PC-9 (cell line): ENCODE measurements at regions not wholly inside any gene's neighbourhood (a gene's known extent, or its start where the extent isn't known, plus 50 kb on each side); places are given as distances from the start of the nearest gene placed in this dataset.

Experiments
- BruUV-seq: library from RNA; stranded (reverse); fragments of 400-500 nt; replicated peaks from 2 replicates; lab custom pipeline; 2021; lab: Mats Ljungman, UMichigan
- CTCF ChIA-PET: fragments of 300-600 bp; sonication (Branson Sonifier 250); formaldehyde crosslinking; loops from one replicate; lab custom pipeline; 2022; ENCODE audit warnings: antibody characterized with exemption; lab: Charles Lee
- POLR2A ChIA-PET: fragments of 300-600 bp; sonication (Branson Sonifier 250); formaldehyde crosslinking; loops from one replicate; lab custom pipeline; 2022; ENCODE audit warnings: antibody characterized with exemption; ENCODE audit not compliant: unreplicated experiment; lab: Charles Lee
- DNase-seq, 2 experiments: peaks; one replicate each; pipeline versions ENCODE4 v3.0.0 to v3.0.0-alpha.2; 2015 to 2022; ENCODE audit warnings: mixed read lengths in 1 of 2
- H2AFZ ChIP-seq: fragments of 200-600 bp; sonication (generic); 2 replicates; pipeline ENCODE4 v1.8.1; 2017; ENCODE audit warnings: antibody characterized with exemption
- H3F3A ChIP-seq: fragments of 200-600 bp; sonication (generic); 2 replicates; pipeline ENCODE4 v1.8.1; 2017; ENCODE audit warnings: antibody characterized with exemption, mild to moderate bottlenecking, low read depth; ENCODE audit not compliant: insufficient read depth
- H3K27ac ChIP-seq: fragments of 200-600 bp; sonication (generic); 2 replicates; pipeline ENCODE4 v1.6.1; 2016; ENCODE audit warnings: mixed run types
- H3K27me3 ChIP-seq: fragments of 200-600 bp; sonication (generic); 2 replicates; pipeline ENCODE4 v1.6.1; 2016; ENCODE audit warnings: low read depth, mixed run types; ENCODE audit not compliant: insufficient read depth
- H3K36me3 ChIP-seq: fragments of 200-600 bp; sonication (generic); 2 replicates; pipeline ENCODE4 v1.6.1; 2016; ENCODE audit warnings: low read depth, mixed run types
- H3K4me1 ChIP-seq: fragments of 200-600 bp; sonication (generic); replicated peaks from 2 replicates; pipeline ENCODE4 v1.6.1; 2016; ENCODE audit warnings: mixed run types; ENCODE audit not compliant: insufficient read depth
- H3K4me2 ChIP-seq: fragments of 200-600 bp; sonication (generic); 2 replicates; pipeline ENCODE4 v1.6.1; 2017; ENCODE audit warnings: mixed run types
- H3K4me3 ChIP-seq: fragments of 200-600 bp; sonication (generic); 2 replicates; pipeline ENCODE4 v1.6.1; 2016; ENCODE audit warnings: mixed run types
- H3K79me2 ChIP-seq: fragments of 200-600 bp; sonication (generic); 2 replicates; pipeline ENCODE4 v1.6.1; 2017; ENCODE audit warnings: low read depth, mixed run types
- H3K9me2 ChIP-seq: fragments of 200-600 bp; sonication (generic); 2 replicates; pipeline ENCODE4 v1.8.1; 2017; ENCODE audit warnings: mild to moderate bottlenecking; ENCODE audit not compliant: insufficient read depth
- H3K9me3 ChIP-seq: fragments of 200-600 bp; sonication (generic); 2 replicates; pipeline ENCODE4 v1.8.1; 2016; ENCODE audit warnings: low read depth; ENCODE audit not compliant: insufficient read depth
- H4K20me1 ChIP-seq: fragments of 200-600 bp; sonication (generic); 2 replicates; pipeline ENCODE4 v1.8.1; 2017; ENCODE audit not compliant: insufficient read depth
- EZH2 ChIP-seq: fragments of 200-600 bp; sonication (generic); IDR thresholded peaks from 2 replicates; pipeline ENCODE4 v1.8.0; 2017; ENCODE audit warnings: antibody characterized with exemption, low read depth
- intact Hi-C: fragments of 100-400 bp; cut with micrococcal nuclease; formaldehyde crosslinking; loops from one replicate; pipeline ENCODE4 v1.10.0; 2022; ENCODE audit not compliant: unreplicated experiment
- TF ChIP-seq, protein P1 (sequence below): fragments of 200-600 bp; sonication (generic); conservative IDR thresholded peaks from 2 replicates; pipeline ENCODE4 v1.6.1; 2017; ENCODE audit warnings: mixed run types, antibody characterized with exemption, mild to moderate bottlenecking, moderate library complexity

DNA sequence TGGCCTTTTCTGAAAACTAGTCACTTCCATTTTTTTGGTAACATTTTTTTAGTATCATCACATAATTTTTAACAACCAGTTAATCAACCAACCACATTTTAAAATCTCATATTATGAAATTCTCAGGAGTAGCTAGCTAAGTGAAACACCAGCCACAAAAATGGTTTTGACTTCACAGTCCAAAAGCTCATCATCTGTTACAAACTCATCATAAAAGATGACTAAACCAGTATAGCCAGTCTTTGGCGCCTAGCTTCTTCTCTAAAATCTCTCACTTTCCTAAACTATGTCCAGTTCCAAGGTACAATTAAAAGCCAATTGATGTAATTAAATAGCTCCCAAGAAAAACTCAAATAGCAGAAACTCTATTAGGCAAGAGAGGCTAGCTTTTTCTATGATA lies 88.2 kb upstream of the ZNF385D start:
- no peak overlapping the region for H3K4me3 ChIP-seq
- no peaks in the 10 kb centered on the region for H3K27me3 ChIP-seq
- H3K4me2 ChIP-seq: no peak overlapping the region
- TF ChIP-seq, protein P1, sequence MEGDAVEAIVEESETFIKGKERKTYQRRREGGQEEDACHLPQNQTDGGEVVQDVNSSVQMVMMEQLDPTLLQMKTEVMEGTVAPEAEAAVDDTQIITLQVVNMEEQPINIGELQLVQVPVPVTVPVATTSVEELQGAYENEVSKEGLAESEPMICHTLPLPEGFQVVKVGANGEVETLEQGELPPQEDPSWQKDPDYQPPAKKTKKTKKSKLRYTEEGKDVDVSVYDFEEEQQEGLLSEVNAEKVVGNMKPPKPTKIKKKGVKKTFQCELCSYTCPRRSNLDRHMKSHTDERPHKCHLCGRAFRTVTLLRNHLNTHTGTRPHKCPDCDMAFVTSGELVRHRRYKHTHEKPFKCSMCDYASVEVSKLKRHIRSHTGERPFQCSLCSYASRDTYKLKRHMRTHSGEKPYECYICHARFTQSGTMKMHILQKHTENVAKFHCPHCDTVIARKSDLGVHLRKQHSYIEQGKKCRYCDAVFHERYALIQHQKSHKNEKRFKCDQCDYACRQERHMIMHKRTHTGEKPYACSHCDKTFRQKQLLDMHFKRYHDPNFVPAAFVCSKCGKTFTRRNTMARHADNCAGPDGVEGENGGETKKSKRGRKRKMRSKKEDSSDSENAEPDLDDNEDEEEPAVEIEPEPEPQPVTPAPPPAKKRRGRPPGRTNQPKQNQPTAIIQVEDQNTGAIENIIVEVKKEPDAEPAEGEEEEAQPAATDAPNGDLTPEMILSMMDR: no peak
- no peak for TF ChIP-seq EZH2
- H3K36me3 ChIP-seq: no peaks in the 10 kb centered on the region
- no peaks in the 10 kb centered on the region for H3K79me2 ChIP-seq
- no peaks in the 10 kb centered on the region for H3K4me1 ChIP-seq
- H3K9me3 ChIP-seq: 0 out of 2 replicates have a peak, but pooled peaks cover 4% of the 10 kb centered on the region
- no TSS peak for BruUV-seq
- no peak overlapping the region for H3K27ac ChIP-seq
- intact Hi-C loops: no loop called here
- no peaks in the 10 kb centered on the region for H4K20me1 ChIP-seq
- ChIA-PET CTCF (no interaction called here), POLR2A (no interaction called here)
- H3K9me2 ChIP-seq: no peaks in the 10 kb centered on the region
- no peaks in the 10 kb centered on the region for H3F3A ChIP-seq
- no peak overlapping the region for H2AFZ ChIP-seq
- no peak for DNase-seq

- no peak overlapping the region for H3K4me2 ChIP-seq
Measured at GRCh38 chr3:21839592-21839991, 88.6 kb upstream of the ZNF385D start.

GRCh38 chr3:21847005-21847404 lies 96.0 kb upstream of the ZNF385D start:
- Histone ChIP-seq H3K4me3 (no peak overlapping the region), H3K9me2 (no peaks in the 10 kb centered on the region), H3K4me2 (no peak overlapping the region), H3K36me3 (no peaks in the 10 kb centered on the region), H3F3A (no peaks in the 10 kb centered on the region), H3K27me3 (no peaks in the 10 kb centered on the region), H3K4me1 (no peaks in the 10 kb centered on the region), H3K79me2 (no peaks in the 10 kb centered on the region), H4K20me1 (no peaks in the 10 kb centered on the region), H3K27ac (no peak overlapping the region), H3K9me3 (no peaks in the 10 kb centered on the region), H2AFZ (no peak overlapping the region)
- ChIA-PET CTCF (no interaction called here), POLR2A (no interaction called here)
- intact Hi-C loops: no loop called here
- no peak for TF ChIP-seq EZH2
- TF ChIP-seq, protein P1: no peak
- DNase-seq: no peak
- BruUV-seq: no TSS peak

More at GRCh38 chr3:21839592-21839991, 88.6 kb upstream of the ZNF385D start:
- no peaks in the 10 kb centered on the region for H3K79me2 ChIP-seq
- no peak overlapping the region for H3K27ac ChIP-seq
- CTCF ChIA-PET: no interaction called here
- H3K36me3 ChIP-seq: no peaks in the 10 kb centered on the region
- H3K27me3 ChIP-seq: no peaks in the 10 kb centered on the region
- no peaks in the 10 kb centered on the region for H3K9me2 ChIP-seq
- POLR2A ChIA-PET: no interaction called here
- H3K9me3 ChIP-seq: 0 out of 2 replicates have a peak, but pooled peaks cover 4% of the 10 kb centered on the region
- TF ChIP-seq, protein P1: peak; percentile 41
- no peak for TF ChIP-seq EZH2
- H2AFZ ChIP-seq: no peak overlapping the region
- H4K20me1 ChIP-seq: no peaks in the 10 kb centered on the region
- intact Hi-C loops: no loop called here
- no peaks in the 10 kb centered on the region for H3F3A ChIP-seq
- no peaks in the 10 kb centered on the region for H3K4me1 ChIP-seq
- no TSS peak for BruUV-seq
- peak in 1 of 2 experiments; percentile 7 for DNase-seq
- H3K4me3 ChIP-seq: no peak overlapping the region
